Anterior cingulate cortex (tissue), 58 donors: ENCODE measurements at regions not wholly inside any gene's neighbourhood (a gene's known extent, or its start where the extent isn't known, plus 50 kb on each side); places are given as distances from the start of the nearest gene placed in this dataset.
"Not testable (repeated sequence)": the region's sequence is repeated elsewhere in the genome, so short reads cannot be mapped to it uniquely, and the experiment has no call there.

ENCODE experiments used
- DNase-seq, 58 donors: peaks; one replicate each; lab custom pipeline; 2025; lab: John Stamatoyannopoulos, UW

- DNase-seq: no peak
Observed at GRCh38 chr12:73632661-73633060, 905.0 kb upstream of the ATXN7L3B start.

DNA sequence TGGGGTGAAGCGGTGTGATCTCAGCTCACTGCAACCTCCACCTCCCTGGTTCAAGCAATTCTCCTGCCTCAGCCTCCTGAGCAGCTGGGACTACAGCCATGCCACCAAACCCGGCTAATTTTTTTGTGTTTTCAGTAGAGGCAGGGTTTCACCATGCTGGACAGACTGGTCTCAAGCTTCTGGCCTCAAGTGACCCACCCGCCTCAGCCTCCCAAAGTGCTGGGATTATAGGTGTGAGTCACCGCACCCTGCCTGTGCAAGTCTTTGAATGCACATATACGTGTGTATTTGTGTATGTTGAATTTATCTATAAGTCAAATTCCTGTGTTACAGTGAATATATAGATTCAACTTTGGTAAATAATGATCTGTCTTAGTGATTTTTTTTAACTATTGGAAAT, 898.2 kb upstream of the ATXN7L3B start:
- DNase-seq: not testable (repeated sequence)

DNA sequence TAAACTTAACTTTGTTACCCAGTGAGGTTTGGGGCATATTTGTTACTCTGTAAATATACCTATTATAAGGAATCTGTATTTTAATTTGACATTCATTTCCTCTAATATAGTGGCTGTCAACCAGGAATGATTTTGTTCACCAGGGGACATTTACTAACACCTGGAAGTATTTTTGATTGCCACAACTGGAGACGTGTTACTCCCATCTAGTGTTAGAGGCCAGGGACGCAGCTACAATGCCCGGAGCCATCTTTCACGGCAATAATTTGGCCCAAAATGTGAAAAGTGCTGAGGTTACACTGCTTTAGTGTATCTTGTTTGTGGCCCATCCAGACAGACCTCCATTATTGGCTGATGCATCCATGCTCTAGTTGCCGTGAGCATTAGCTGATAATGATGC, 881.3 kb upstream of the ATXN7L3B start:
- no peak for DNase-seq

- no peak for DNase-seq
Observed at GRCh38 chr12:73659802-73660201, 877.8 kb upstream of the ATXN7L3B start.

DNA sequence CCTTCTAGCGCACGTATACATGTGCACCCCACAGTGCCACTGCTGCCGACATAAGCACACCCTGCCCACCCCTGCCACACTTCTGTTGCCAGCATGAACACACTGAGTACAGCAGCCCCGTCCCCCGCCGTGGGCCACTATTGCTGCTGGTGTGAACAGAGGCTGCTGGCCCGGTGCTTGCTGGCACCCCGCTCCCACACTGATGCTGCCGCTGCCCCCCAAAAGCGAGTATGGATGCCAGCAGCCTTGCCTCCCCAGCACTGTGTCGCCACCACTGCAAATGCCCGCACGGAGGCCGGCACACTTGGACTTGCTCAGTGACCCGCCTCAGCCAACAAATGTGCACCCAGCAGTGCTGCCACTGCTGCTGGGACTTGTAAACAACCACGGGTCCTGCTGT, 872.4 kb upstream of the ATXN7L3B start:
- no peak for DNase-seq

- DNase-seq: not testable (repeated sequence)
Observed at GRCh38 chr12:73671550-73671949, 866.1 kb upstream of the ATXN7L3B start.

DNA sequence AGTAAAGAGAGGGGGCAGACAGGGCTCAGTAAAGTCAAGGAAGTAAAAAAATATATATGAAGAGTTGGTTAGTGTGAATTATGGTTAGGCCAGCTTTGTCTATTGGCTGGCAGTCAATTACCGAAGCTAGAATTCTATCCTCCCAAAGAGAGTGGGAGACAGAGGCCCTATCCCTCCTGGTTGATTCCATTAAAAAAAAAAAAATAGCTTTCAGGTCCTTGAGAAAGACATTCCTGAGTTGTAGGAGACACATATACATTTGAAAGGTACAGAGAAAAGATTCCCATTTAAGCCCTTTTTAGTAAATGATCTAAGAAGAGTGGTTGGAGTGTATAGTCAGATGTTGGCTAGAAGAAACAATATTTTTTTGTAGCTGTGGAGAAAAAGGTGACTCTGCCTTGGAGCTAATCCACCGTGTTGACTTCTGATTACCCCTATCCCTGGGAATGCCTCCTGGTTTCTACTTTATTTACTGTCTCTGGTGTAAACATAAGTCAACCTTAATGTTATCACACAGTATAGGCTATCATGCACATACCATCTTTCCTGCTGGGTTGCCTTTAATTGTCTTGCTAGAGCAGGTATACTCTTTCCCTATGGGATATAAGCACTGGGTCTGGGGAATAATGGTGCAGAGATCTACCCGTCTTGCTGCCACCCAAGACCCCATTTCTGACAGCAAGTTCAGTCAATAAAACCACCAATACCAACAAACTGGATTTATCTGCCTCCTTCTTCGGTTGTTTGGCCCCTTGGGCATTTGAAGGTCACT, 859.9 kb upstream of the ATXN7L3B start:
- DNase-seq: no peak

GRCh38 chr12:73678335-73678734, 859.3 kb upstream of the ATXN7L3B start:
- no peak for DNase-seq

GRCh38 chr12:73699318-73699717, 838.3 kb upstream of the ATXN7L3B start:
- no peak for DNase-seq

DNA sequence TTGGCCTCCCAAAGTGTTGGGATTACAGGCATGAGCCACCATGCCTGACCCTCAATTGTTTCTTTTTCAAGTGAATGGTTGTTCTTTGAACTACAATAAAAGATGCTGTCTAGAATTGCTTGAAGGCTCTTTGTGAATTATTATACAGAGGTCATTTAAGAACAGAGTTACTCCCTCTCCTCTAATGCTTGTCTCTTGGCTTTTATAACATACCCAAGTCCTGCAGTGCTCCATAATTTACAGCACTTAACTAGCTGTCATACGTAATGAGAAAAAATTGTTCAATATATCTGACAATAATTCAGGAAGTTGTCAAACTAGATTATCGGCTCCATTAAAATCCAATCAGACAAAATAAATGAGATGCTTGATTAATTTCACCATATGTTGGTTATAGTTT, 823.0 kb upstream of the ATXN7L3B start:
- DNase-seq: no peak

GRCh38 chr12:73716143-73716542, 821.5 kb upstream of the ATXN7L3B start:
- DNase-seq: not testable (repeated sequence)

GRCh38 chr12:73719223-73719622, 818.4 kb upstream of the ATXN7L3B start:
- no peak for DNase-seq

- no peak for DNase-seq
Observed at GRCh38 chr12:73726881-73727280, 810.8 kb upstream of the ATXN7L3B start.

- DNase-seq: no peak
Observed at GRCh38 chr12:73731658-73732057, 806.0 kb upstream of the ATXN7L3B start.

DNA sequence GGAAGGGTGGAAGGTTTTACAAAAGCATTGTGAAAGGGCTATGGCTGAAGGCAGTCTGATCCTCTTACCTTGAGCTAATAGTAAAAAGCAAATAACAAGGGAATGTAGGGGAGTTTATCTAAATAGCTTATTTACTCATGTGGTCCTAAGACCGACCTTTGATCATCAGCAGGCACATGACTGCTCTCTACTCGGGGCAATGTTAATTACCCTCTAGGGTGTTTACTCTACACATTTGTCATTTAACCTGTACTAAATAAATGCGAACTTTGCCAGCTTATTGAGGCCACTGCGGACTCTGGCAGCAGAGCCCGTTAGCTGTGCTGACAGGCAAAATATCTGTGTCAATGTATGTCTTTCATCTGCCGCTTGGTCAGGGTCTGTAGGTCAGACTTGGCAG, 768.3 kb upstream of the ATXN7L3B start:
- DNase-seq: no peak

- no peak for DNase-seq
Observed at GRCh38 chr12:73798523-73798922, 739.1 kb upstream of the ATXN7L3B start.

DNA sequence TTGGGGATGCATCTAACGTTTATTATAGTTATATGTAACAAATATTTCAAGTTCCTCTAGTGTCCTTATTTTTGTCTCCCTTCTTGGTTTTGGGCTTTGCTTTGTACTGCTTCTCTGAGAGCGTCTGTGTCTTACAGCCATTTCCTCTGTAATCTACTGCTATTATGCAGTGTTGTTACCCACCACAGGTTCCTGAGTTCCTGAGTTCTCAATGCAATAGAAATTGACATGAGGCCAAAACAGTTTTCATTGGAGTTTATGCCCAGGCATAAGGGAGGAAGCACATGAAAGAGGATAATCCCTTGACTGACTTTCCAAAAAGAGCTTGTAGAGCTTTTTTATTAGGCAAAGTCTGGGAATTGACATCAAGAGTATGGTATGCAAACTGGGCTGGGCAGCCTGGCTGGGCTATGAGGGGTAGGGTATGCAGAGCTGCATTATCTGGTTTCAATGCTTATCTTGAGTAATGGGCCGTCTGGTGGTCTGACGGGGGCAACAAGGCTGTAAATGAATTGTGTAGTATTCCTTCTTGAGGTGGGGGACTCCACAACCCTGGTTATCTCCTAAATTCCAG, 722.5 kb upstream of the ATXN7L3B start:
- DNase-seq: no peak

DNA sequence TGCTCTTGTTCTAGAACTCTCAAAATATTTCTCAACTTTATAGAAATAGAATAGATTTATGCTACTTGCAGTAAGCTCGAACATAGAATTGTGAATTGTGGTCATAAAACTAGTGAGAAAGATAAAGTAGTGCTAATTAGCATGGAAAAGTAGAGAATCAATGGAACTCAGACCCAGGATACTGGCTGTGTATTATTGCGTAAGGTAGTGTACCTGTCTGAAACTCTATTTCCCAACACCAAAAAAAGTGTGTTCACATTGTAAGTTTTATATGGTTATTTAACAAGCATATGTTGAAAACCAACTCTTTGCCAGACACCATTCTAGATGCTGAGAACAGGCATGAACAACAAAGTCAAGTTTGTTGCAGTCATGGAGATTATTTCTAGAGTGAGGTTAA, 720.5 kb upstream of the ATXN7L3B start:
- no peak for DNase-seq

GRCh38 chr12:73833746-73834145, 703.9 kb upstream of the ATXN7L3B start:
- DNase-seq: no peak

GRCh38 chr12:73841963-73842362, 695.7 kb upstream of the ATXN7L3B start:
- DNase-seq: no peak

GRCh38 chr12:73863546-73863945, 674.1 kb upstream of the ATXN7L3B start:
- DNase-seq: no peak

DNA sequence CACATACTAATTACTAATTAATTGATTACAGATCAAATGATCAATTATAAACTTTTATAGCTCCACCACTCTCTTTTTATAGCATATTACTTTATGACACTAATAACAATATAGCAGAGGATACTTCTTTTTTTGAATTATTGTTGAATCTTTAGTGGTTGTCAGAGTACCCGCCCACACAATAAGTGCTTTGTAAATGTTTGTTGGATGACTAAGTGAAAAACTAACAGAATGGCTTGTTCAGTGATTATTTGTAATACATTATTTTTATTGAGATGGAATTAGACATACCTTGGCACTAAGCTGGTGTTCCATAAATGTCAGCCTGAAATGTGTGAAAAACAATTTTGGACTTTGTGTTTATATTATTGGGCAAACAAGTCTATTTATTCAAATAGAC, 670.5 kb upstream of the ATXN7L3B start:
- no peak for DNase-seq
